BJ (cell line): ENCODE measurements at regions not wholly inside any gene's neighbourhood (a gene's known extent, or its start where the extent isn't known, plus 50 kb on each side); places are given as distances from the start of the nearest gene placed in this dataset.

Experiments
- CTCF ChIA-PET: fragments of 350-600 bp; formaldehyde crosslinking; extraction: SDS; loops from one replicate; lab custom pipeline; 2021; ENCODE audit warnings: antibody characterized with exemption, inconsistent platforms; lab: Yijun Ruan, JAX
- POLR2A ChIA-PET: fragments of 300-600 bp; sonication (Branson Sonifier 250); formaldehyde crosslinking; extraction: SDS; loops from one replicate; lab custom pipeline; 2021; ENCODE audit warnings: antibody characterized with exemption; lab: Charles Lee
- DNase-seq: peaks from one replicate; pipeline ENCODE4 v3.0.0-alpha.2; 2011; ENCODE audit warnings: low read depth
- H3K27me3 ChIP-seq: 2 replicates; pipeline ENCODE4 v1.6.0; 2011; ENCODE audit warnings: low read length; ENCODE audit not compliant: control insufficient read depth, insufficient read depth
- H3K36me3 ChIP-seq: 2 replicates; pipeline ENCODE4 v1.5.1; 2011; ENCODE audit warnings: low read length; ENCODE audit not compliant: control insufficient read depth, insufficient read depth
- H3K4me3 ChIP-seq: 2 replicates; pipeline ENCODE4 v1.5.1; 2011; ENCODE audit warnings: low read depth, mild to moderate bottlenecking, control low read depth, low read length
- CTCF ChIP-seq: IDR thresholded peaks from 2 replicates; pipeline ENCODE4 v1.5.1; 2011; ENCODE audit warnings: low read depth, mild to moderate bottlenecking, control low read depth, inconsistent platforms, low read length, moderate library complexity; ENCODE audit not compliant: insufficient read depth

GRCh38 chr3:191518861-191519260 lies 57.9 kb downstream of the PYDC2 start:
- TF ChIP-seq CTCF = no peak
- CTCF ChIA-PET = no interaction called here
- POLR2A ChIA-PET = no interaction called here
- no peaks in the 10 kb centered on the region for H3K27me3 ChIP-seq
- no peak for DNase-seq
- H3K36me3 ChIP-seq = no peaks in the 10 kb centered on the region
- H3K4me3 ChIP-seq = no peak overlapping the region

- H3K4me3 ChIP-seq = no peak overlapping the region
- ChIA-PET POLR2A (no interaction called here), CTCF (no interaction called here)
- no peaks in the 10 kb centered on the region for H3K36me3 ChIP-seq
- TF ChIP-seq CTCF = no peak
- DNase-seq = no peak
- no peaks in the 10 kb centered on the region for H3K27me3 ChIP-seq
Observed at GRCh38 chr3:191521055-191521454, 60.1 kb downstream of the PYDC2 start.

- TF ChIP-seq CTCF = no peak
- CTCF ChIA-PET = no interaction called here
- POLR2A ChIA-PET = no interaction called here
- H3K36me3 ChIP-seq = no peaks in the 10 kb centered on the region
- DNase-seq = no peak
- H3K4me3 ChIP-seq = no peak overlapping the region
- no peaks in the 10 kb centered on the region for H3K27me3 ChIP-seq
Observed at GRCh38 chr3:191523148-191523547, 62.2 kb downstream of the PYDC2 start.

- Histone ChIP-seq H3K4me3 (no peak overlapping the region), H3K27me3 (no peaks in the 10 kb centered on the region), H3K36me3 (no peaks in the 10 kb centered on the region)
- CTCF ChIA-PET = no interaction called here
- POLR2A ChIA-PET = no interaction called here
- no peak for DNase-seq
- TF ChIP-seq CTCF = no peak
Observed at GRCh38 chr3:191528589-191528988, 67.6 kb downstream of the PYDC2 start.

- ChIA-PET CTCF (no interaction called here), POLR2A (no interaction called here)
- no peak for TF ChIP-seq CTCF
- no peak for DNase-seq
- no peak overlapping the region for H3K4me3 ChIP-seq
- H3K27me3 ChIP-seq = no peaks in the 10 kb centered on the region
- no peaks in the 10 kb centered on the region for H3K36me3 ChIP-seq
Observed at GRCh38 chr3:191529992-191530391, 69.0 kb downstream of the PYDC2 start.
